Gastrocnemius medialis (tissue), 4 donors: ENCODE measurements at regions not wholly inside any gene's neighbourhood (a gene's known extent, or its start where the extent isn't known, plus 50 kb on each side); places are given as distances from the start of the nearest gene placed in this dataset.
"Not testable (repeated sequence)": the region's sequence is repeated elsewhere in the genome, so short reads cannot be mapped to it uniquely, and the experiment has no call there.

Experiments used
- ATAC-seq, 2 donors: fragments of 150-250 bp; one replicate each; pipeline ENCODE4 v1.9.1; 2016
- DNase-seq, 2 donors: peaks; one replicate each; pipeline ENCODE4 v3.0.0-alpha.2; 2019
- H3K27ac ChIP-seq, 4 donors: fragments of 200-600 bp; sonication (generic); 1 replicate in 1 of 4; 2 replicates in 3 of 4; pipeline ENCODE4 v1.5.1; 2016 to 2018; ENCODE audit warnings: mild to moderate bottlenecking in 2 of 4, moderate library complexity in 1 of 4
- H3K27me3 ChIP-seq, 3 donors: fragments of 200-600 bp; sonication (generic) in 2 of 3; 1 replicate in 1 of 3; 2 replicates in 2 of 3; pipeline versions ENCODE4 v1.5.1 to v1.6.0; 2016 to 2019; ENCODE audit warnings: mild to moderate bottlenecking in 1 of 3, moderate library complexity in 1 of 3
- H3K36me3 ChIP-seq, 2 donors: fragments of 200-600 bp; sonication (generic) in 1 of 2; one replicate each; pipeline ENCODE4 v1.5.1; 2017 to 2018
- H3K4me1 ChIP-seq, 2 donors: fragments of 200-600 bp; sonication (generic) in 1 of 2; one replicate each; pipeline ENCODE4 v1.5.1; 2016 to 2017; ENCODE audit warnings: mild to moderate bottlenecking in 2 of 2
- H3K4me3 ChIP-seq, 4 donors: fragments of 200-600 bp; sonication (generic) in 3 of 4; 1 replicate in 1 of 4; 2 replicates in 3 of 4; pipeline ENCODE4 v1.5.1; 2016 to 2019; ENCODE audit warnings: mild to moderate bottlenecking in 2 of 4
- H3K9me3 ChIP-seq, 3 donors: fragments of 200-600 bp; sonication (generic) in 2 of 3; 1 replicate in 1 of 3; 2 replicates in 2 of 3; pipeline ENCODE4 v1.5.1; 2016 to 2019
- POLR2A ChIP-seq, 2 donors: fragments of 450-650 bp; IDR thresholded peaks; one replicate each; pipeline ENCODE4 v1.6.1; 2017; ENCODE audit warnings: antibody characterized with exemption in 2 of 2, mild to moderate bottlenecking in 2 of 2, moderate library complexity in 2 of 2
- in situ Hi-C, 4 donors: fragments of 200-750 bp; cut with MboI; loops; one replicate each; pipeline versions ENCODE4 v1.15.0 to v1.8.0; 2017; ENCODE audit warnings: low sequenced_read_pairs in 4 of 4
- intact Hi-C: fragments of 100-400 bp; cut with DNase I; formaldehyde crosslinking; loops from one replicate; pipeline ENCODE4 v1.15.1; 2023; ENCODE audit warnings: low total_unique reads
- TF ChIP-seq, protein P1 (sequence below), 5 experiments: fragments of 450-650 bp in 3 of 5; fragments of 200-600 bp in 2 of 5; sonication (generic) in 2 of 5; IDR thresholded peaks in 4 of 5; conservative IDR thresholded peaks in 1 of 5; 1 replicate in 4 of 5; 2 replicates in 1 of 5; pipeline ENCODE4 v1.5.1; 2016 to 2019; ENCODE audit warnings: antibody characterized with exemption in 5 of 5, mild to moderate bottlenecking in 3 of 5, moderate library complexity in 3 of 5

DNA sequence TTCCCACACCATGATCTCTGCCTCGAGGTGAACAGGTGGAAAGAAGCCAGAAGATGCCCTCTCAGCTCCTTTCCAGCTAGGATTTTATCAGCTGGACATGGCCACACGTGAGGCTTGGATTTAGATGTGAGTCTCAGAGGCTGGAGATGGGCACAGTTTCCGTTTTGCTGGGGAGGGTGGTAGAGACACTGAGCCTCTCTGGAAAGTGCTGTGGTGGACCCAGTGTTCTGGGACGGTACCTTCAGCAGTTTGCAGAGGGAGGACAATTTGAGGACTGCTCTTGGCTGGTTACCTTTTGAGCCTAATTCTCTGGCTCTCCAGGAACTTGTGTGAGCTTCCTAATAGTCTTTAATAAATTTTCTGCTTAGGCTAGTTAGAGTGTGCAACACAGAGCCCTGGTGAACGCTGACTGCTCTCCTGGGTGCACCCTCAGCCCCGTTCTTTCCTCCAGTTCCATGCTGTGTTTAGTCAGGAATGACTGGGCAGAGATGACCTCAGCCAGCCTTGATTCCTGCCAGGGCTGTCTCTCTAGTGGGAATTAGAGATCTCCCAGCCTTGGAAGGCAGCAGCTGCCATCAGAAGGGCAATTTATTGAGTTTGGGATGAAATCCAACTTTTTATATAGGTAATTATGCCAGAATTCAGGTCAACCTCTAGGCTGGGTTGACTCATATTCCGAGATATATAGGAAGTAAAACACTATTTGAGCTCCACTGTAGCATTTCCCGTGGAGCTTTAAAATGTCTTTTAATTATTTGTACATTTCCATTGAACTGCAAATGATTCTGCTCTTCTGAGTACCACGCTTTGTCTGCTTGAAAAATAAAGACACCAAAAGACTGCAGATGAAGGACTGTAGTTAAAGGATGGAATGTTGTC, 103.9 kb downstream of the GATA3 start:
- intact Hi-C loops (no loop called here), in situ Hi-C loops (no loop called here)

DNA sequence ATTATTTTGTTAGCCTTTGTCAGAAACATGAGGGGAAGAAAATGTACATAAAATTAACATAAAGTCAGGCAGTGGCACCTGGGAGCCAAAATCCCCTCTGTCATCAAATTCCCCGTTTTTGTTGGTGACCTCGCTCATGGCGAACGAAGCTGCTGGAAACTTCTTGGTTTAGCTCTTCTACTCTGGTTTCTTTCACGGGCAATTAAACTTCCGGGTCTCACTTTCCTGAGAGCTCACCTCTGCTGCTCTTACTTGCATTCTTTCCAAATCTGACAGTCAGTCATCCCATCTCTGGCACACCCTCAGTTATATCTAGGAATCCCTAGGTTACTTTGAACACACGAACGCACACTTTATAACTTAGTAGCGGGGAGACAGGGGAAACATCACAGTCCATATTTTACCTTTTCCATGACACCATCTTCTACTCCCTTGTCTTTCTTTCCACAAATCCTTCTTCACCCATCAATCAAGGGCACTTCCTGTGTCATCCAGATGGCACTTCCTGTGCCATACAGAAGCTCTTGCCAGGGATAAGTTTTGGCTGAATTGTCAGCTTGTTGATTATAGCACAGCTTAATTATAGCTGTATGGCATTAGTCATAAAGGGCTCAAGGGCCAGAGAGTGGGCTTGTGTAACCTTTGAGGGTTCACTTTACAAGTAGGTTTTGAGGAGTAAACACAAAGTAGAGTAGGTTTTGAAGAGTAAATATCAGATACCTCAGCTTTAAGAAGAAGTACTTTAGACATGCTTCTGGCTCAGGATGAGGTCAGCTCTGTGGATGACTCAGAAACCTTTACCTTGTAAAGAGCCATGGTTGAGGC, 105.1 kb downstream of the GATA3 start:
- H3K27me3 ChIP-seq: no peaks in the 10 kb centered on the region
- in situ Hi-C loops: no loop called here
- no peaks in the 10 kb centered on the region for H3K4me1 ChIP-seq
- no peaks in the 10 kb centered on the region for H3K36me3 ChIP-seq
- intact Hi-C loops: no loop called here
- no peak overlapping the region for H3K27ac ChIP-seq
- H3K4me3 ChIP-seq: no peak overlapping the region
- DNase-seq: no peak
- TF ChIP-seq, protein P1, sequence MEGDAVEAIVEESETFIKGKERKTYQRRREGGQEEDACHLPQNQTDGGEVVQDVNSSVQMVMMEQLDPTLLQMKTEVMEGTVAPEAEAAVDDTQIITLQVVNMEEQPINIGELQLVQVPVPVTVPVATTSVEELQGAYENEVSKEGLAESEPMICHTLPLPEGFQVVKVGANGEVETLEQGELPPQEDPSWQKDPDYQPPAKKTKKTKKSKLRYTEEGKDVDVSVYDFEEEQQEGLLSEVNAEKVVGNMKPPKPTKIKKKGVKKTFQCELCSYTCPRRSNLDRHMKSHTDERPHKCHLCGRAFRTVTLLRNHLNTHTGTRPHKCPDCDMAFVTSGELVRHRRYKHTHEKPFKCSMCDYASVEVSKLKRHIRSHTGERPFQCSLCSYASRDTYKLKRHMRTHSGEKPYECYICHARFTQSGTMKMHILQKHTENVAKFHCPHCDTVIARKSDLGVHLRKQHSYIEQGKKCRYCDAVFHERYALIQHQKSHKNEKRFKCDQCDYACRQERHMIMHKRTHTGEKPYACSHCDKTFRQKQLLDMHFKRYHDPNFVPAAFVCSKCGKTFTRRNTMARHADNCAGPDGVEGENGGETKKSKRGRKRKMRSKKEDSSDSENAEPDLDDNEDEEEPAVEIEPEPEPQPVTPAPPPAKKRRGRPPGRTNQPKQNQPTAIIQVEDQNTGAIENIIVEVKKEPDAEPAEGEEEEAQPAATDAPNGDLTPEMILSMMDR (IDR thresholded peaks at IDR 0.05 in 4 of 5, conservative IDR thresholded peaks at IDR 0.05 in 1 of 5): no peak
- no peak for TF ChIP-seq POLR2A (IDR thresholded peaks at IDR 0.05)
- no peak for ATAC-seq
- H3K9me3 ChIP-seq: no peaks in the 10 kb centered on the region

More for the DNA sequence above, 103.9 kb downstream of the GATA3 start:
- Histone ChIP-seq H3K36me3 (no peaks in the 10 kb centered on the region), H3K4me1 (no peaks in the 10 kb centered on the region), H3K4me3 (no peak overlapping the region), H3K27me3 (no peaks in the 10 kb centered on the region), H3K9me3 (no peaks in the 10 kb centered on the region), H3K27ac (no peak overlapping the region)
- ATAC-seq (no peak), DNase-seq (no peak)
- TF ChIP-seq POLR2A (IDR thresholded peaks at IDR 0.05): no peak
- TF ChIP-seq, protein P1 (IDR thresholded peaks at IDR 0.05 in 4 of 5, conservative IDR thresholded peaks at IDR 0.05 in 1 of 5): no peak

- no peak for DNase-seq
- H3K36me3 ChIP-seq: no peaks in the 10 kb centered on the region
- H3K27ac ChIP-seq: no peak overlapping the region
- no peaks in the 10 kb centered on the region for H3K27me3 ChIP-seq
- no peaks in the 10 kb centered on the region for H3K9me3 ChIP-seq
- H3K4me3 ChIP-seq: no peak overlapping the region
- intact Hi-C loops (no loop called here), in situ Hi-C loops (no loop called here)
- TF ChIP-seq POLR2A (IDR thresholded peaks at IDR 0.05): no peak
- TF ChIP-seq, protein P1 (IDR thresholded peaks at IDR 0.05 in 4 of 5, conservative IDR thresholded peaks at IDR 0.05 in 1 of 5): no peak
- no peak for ATAC-seq
- H3K4me1 ChIP-seq: no peaks in the 10 kb centered on the region
These were observed 109.3 kb downstream of the GATA3 start for GRCh38 chr10:8163824-8164223.

DNA sequence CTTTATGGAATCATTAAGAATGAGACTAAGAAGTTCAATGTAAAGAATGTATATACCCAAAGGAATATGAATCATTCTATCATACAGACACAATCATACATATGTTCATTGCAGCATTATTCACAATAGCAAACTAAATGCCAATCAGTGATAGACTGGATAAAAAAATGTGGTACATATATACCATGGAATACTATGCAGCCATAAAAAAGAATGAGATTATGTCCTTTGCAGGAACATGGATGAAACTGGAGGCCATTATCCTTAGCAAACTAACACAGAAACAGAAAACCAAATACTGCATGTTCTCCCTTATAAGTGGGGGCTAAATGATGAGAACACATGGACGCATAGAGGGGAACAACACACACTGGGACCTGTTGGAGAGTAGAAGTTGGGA, 110.2 kb downstream of the GATA3 start:
- H3K4me3 ChIP-seq, intact Hi-C loops, H3K27ac ChIP-seq, in situ Hi-C loops, H3K4me1 ChIP-seq, H3K36me3 ChIP-seq, H3K9me3 ChIP-seq, ATAC-seq, H3K27me3 ChIP-seq, DNase-seq: not testable (repeated sequence)

DNA sequence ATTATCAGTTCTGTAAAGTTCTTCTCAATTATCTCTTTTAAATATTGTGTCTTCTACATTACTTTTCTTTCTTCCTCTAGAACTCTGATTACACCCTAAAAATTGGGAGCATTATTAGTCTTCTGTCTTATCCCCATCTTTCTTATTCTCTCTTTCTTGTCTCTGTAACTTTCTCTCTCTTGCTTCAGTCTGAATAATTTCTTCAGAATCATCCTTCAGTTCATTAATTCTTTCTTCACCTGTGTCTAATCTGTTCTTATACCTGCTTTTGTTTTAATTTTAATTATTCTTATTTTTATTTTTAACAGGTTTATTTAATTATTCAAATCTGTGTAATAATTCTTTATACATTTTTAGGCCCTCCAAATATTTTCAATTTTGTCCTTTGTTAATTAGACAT, 114.3 kb downstream of the GATA3 start:
- in situ Hi-C loops (no loop called here), intact Hi-C loops (no loop called here)
- DNase-seq (no peak), ATAC-seq (no peak)
- H3K4me3 ChIP-seq: no peak overlapping the region
- TF ChIP-seq, protein P1 (IDR thresholded peaks at IDR 0.05 in 4 of 5, conservative IDR thresholded peaks at IDR 0.05 in 1 of 5): no peak
- TF ChIP-seq POLR2A (IDR thresholded peaks at IDR 0.05): no peak
- no peak overlapping the region for H3K27ac ChIP-seq
- H3K27me3 ChIP-seq: no peaks in the 10 kb centered on the region
- no peaks in the 10 kb centered on the region for H3K4me1 ChIP-seq
- H3K36me3 ChIP-seq: no peaks in the 10 kb centered on the region
- H3K9me3 ChIP-seq: no peaks in the 10 kb centered on the region
